ENCODE measurements at regions not wholly inside any gene's neighbourhood (a gene's known extent, or its start where the extent isn't known, plus 50 kb on each side); places are given as distances from the start of the nearest gene placed in this dataset.

DNA sequence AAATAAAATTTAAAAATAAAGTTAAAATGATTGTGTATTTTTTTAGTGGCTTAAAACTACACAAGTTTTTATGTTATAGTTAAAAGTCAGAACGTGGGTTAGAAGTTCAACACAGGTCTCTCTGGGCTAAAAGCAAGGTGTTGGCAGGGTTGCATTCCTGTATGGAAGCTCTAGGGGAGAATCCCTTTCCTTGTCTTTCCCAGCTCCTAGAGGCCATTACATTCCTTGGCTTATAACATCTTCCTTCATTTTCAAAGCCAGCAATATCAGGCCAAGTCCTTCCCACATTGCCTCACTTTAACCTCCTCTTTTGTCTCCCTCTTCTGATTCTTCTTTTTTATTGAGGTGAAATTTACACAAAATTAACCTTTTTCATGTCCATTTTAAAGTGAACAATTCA lies 52.4 kb upstream of the EEPD1 start:
- TF ChIP-seq, protein P1, sequence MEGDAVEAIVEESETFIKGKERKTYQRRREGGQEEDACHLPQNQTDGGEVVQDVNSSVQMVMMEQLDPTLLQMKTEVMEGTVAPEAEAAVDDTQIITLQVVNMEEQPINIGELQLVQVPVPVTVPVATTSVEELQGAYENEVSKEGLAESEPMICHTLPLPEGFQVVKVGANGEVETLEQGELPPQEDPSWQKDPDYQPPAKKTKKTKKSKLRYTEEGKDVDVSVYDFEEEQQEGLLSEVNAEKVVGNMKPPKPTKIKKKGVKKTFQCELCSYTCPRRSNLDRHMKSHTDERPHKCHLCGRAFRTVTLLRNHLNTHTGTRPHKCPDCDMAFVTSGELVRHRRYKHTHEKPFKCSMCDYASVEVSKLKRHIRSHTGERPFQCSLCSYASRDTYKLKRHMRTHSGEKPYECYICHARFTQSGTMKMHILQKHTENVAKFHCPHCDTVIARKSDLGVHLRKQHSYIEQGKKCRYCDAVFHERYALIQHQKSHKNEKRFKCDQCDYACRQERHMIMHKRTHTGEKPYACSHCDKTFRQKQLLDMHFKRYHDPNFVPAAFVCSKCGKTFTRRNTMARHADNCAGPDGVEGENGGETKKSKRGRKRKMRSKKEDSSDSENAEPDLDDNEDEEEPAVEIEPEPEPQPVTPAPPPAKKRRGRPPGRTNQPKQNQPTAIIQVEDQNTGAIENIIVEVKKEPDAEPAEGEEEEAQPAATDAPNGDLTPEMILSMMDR (IDR thresholded peaks at IDR 0.05; ENCODE audit: insufficient read depth, low read length, poor library complexity, severe bottlenecking) = no peak
- TF ChIP-seq EZH2phosphoT487 (conservative IDR thresholded peaks at IDR 0.05; ENCODE audit: low read length) = no peak

Measured in SU-DHL-6 (cell line).